ENCODE measurements at regions not wholly inside any gene's neighbourhood (a gene's known extent, or its start where the extent isn't known, plus 50 kb on each side); places are given as distances from the start of the nearest gene placed in this dataset.
"Not testable (repeated sequence)": the region's sequence is repeated elsewhere in the genome, so short reads cannot be mapped to it uniquely, and the experiment has no call there.

DNA sequence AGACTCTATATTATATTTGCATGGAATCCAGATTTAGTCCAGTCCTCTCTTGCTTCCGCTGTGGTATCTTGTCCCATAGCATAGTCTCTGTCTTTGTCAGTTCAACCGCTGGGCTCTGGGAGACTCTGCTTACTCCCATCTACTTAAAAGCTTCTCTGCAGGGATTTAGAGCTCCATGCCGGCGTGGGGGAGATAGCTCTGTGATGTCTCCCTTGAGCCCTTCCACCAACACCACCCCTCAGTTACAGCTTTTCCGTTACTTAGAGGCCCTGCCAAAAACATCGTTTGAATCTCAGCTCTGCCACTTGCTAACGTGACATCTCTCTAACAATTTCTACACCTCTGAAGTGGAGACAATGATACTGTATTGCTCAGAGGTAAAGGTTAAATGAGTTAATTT, 306.1 kb upstream of the ZNF608 start:
- DNase-seq = no peak

DNA sequence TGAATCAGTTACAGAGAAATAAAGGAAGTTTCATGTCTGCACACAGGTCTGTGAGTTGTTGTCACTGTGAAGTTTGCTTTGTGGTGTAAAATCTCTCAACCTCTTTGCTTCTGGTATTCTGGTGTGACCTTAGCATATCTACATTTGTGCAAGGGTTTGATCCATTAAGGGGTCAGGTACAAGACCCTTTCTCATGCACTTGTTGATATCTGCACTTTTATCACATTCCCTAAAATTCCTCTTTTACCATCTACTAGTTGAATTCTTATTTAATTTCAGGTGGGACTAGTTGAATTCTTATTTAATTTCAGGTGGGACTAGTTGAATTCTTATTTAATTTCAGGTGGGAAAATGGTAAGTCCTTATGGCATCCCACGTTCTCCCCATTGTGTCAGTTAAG, 306.7 kb upstream of the ZNF608 start:
- DNase-seq = no peak

DNA sequence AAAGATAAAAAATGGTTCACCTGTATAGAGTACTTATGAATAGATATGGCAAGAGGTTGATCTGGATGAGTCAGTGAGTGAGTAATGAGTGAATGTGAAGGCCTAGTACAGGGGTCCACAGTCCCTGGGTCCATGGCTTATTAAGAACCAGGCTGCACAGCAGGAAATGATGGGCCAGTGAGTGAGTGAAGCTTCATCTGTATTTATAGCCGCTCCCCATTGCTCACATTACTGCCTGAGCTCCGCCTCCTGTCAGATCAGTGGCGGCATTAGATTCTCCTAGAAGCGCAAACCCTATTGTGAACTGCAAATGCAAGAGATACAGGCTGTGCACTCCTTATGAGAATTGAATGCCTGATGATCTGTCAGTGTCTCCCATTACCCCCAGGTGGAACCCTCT, 307.7 kb upstream of the ZNF608 start:
- no peak for DNase-seq

DNA sequence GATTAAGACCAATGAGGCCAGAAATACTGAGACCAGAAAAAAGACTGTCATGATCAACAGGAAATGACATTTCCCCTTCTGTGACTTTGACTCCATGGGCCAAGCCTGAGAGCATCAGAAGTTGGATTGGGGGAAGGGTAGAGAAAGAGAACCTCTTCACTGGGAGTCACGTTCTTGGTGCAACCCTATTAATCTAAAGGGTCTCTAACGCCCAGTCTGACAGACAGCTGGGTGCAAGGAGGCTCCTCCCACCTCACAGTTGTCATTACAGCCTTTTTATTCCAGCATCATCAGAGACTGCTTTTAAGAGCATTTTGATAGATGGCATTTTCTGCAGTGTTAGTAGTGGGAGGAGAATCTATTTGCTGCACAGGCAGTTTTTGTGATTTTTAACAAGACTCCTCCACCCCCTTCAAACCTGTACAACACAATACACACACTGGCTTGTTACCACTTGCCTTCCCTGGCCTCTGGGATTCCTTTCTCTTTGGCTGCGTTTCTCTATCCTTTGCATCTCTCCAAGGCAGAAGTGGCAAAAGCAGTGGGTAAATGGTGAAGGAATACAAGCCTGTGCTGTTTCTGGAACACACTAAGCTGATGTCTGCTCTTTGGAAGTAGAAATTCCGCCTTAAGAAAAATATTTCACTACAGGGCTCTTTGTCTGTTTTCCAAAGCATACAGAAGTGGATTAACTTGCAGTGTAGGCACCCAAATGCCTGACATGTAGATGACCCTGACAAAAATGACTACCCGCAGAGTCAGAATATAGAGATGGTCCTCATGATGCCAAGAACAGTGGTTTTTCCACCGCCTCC, 310.4 kb upstream of the ZNF608 start:
- DNase-seq = no peak

DNA sequence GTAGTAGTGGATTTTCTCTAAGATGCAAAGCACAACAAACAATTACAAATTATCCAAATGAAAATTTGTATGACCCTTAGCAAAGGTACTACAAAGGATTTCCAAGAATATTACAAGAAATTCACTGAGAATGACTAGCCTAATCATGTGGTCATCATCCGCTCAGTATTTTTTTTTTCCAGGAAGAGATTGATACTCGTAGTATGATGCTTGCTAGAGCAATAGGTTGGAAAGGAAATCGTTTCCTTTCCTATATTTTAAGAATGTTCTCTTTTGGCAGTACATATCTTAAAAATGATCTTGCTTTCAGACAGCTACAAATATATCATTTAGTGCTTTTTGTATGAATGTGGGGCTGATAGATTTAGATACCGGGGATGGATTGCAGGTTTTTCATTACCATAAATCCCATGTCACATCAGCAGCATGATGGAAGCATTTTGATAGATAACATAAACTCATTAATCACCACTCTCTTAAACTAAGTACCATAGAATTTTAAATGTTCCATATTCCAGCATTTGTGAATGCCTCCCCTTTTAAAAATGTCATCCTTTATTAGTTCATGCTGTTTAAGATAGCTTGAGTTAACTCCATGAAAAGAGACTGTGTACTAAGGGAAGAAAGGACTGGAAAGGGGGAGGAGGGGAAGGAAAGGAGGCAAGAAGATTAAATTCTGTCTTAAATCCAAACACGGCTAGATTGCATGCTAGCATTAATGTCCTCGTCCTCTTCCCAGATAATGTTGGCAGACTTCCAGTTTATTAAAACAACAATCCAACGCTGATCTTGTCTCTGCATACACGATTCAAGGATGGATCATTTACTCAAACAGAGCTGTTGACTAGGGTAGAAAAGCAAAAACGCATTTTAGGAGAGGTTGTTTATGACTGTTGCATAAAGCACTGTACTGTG, 311.7 kb upstream of the ZNF608 start:
- no peak for DNase-seq

DNA sequence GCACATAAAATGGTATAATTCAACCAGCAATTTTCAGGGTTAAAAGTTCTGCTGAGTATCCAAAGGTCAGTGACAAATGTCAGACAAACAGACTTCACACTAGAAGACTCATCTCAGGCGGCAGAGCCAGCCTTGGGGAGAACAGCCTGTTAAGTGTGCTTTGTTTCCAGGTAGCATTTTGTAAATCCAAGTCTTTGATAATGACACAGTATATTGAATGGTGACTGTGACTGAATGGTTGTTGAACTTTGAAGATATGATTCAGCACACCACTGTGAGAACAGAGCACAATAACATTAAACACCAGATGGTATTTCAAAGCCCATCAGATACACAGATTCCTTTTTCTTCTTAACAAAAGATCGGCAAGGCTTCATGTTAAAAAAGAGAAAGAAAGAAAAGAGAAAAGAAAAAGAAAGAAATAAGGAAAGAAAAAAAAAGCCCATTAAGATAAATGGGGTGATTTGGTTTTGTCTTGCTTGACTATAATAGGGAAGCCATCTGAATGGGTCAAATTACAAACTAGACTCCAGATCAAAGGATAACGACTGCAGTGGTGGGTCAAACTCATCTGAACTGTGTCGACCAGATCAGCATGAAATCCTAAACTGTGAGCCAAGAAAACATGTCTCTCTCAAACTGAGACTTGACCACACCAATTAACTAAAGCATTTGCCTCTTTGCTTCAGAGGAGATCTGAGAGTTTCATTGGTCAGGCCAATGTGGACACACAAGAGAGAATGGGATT, 313.0 kb upstream of the ZNF608 start:
- DNase-seq = no peak

DNA sequence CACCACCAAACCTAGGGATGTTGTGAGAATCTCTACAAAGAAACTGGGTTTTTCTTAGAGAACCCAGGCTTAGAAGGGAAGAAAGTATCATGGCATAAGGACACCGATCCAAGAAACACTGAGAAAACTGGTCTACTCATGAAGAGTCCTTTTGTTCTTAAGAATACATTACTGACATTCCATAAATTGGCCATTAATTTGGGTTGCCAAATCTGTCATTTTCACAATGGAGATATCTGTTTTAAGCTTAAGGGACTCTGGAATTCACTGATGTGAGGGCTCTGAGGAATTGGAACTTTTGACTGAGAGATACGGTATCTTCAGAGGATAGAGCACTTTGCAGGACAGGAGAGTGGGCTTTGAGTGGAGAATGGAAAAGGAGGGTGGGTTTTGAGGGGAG, 315.3 kb upstream of the ZNF608 start:
- no peak for DNase-seq

DNA sequence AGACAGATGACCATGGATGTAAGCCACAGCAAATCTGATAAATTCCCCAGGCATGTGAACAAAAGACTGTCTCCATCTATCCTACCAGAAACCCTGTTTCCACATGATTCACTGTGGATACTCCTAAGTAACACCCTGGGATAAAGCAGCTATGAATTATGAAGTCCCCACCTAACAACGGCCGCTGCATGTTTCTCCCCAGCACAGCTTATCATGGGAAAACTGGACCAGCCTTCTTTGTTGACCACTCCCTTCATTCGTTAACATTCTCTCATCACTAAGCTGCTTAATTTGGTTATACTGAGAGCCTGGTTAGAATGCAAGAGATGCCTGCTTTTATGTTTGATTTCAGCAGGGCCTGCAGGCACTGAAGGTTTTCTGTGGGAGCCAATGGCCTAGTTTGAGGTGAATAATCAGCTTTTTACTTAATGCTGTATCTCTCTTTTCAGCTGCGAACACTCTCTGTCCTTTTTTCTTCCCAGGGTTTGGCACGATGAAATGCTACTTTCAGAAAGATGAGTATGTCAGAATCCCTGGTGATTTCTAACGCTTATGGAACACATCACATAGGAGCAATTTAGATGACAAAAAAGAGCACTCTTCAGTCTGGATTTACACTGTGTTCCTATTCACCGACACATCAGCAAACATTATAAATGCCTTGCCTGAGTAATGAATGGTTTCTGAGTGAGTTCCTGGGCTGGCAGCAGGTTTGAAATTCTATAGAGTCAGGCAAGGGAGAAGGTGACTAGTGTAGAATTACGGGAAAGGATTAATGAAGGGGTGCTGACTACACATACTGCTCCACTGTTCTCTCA, 318.4 kb upstream of the ZNF608 start:
- DNase-seq = no peak

DNA sequence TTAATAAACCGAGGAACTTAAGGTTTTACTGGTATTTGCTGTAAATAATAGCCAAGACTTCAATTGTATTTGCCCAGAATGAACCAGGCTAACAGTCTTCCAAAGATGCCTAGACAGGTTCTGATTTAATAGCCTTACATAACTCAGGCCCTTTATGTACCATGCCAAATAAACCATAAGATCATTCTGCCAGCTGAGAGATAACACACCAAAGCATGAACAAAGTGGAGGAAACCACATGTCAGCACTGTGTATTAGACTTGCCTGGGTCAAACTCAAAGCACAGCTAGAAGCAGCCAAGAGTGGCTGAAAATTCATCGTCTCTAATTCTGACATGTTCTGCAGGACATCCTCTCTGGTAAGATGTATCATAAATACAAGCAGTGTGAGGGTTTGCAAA, 319.3 kb upstream of the ZNF608 start:
- no peak for DNase-seq

DNA sequence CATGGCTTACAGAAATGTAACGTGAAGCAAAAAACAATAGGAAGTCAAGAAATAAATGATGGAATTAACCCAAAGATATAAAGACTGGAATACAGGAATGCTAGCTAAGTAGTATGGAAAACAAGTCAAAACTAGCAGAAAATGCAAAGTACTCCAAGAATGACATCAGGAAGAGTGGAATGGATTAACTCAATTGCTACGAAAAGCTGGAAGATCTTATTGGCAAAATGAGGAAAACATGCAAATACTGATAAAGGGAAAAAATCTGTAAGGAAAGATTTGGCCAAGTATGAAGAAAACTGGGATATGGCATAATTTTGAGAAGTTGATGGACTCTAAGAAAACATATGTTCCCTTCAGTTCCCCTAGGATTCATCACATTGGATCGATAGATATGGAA, 324.5 kb upstream of the ZNF608 start:
- DNase-seq = no peak

DNA sequence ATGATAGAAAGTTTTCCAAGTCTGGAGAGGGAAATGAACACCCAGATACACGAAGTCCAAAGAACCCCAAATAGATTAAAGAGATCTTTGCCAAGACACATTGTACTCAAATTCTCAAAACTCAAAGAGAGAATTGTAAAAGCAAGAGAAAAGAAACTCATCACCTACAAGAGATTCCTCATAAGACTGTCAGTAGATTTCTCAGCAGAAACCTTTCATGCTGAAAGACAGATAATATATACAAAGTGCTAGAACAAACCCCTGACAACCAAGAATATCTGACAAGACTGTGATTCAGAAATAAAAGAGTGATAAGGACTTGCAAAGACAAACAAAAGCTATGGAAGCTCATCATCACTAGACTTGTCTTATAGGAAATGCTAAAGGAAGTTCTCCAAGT, 326.7 kb upstream of the ZNF608 start:
- DNase-seq = no peak

DNA sequence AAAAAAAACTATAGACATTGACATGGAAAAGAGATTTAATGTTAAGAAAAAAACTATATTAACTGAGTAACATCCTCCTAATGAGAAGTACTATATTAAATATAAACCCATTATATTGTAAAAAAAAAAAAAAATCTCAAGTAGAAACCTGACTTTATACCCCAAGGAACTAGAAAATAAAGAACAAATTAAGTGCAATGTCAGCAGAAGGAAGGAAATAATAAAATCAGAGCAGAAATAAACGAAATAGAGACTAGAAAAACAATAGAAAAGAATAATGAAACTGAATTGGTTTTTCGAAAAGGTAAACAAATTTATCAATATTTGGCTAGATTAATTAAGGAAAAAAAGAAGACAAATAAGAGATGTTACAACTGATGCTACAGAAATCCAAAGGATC, 329.1 kb upstream of the ZNF608 start:
- DNase-seq = no peak

DNA sequence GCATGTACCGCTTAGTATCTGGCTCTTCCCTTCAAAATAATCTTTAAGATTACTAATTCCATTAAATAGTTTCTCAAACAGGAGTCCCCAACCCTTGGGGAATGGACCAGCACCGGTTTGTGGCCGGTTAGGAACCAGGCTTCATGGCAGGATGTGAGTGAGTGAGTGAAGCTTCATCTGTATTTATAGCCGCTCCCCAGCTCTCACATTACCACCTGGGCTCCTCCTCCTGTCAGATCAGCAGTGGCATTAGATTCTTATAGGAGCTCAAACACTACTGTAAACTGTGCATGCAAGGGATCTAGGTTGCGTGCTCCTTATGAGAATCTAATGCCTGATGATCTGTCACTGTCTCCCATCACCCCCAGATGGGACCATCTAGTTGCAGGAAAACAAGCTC, 332.6 kb upstream of the ZNF608 start:
- not testable (repeated sequence) for DNase-seq

DNA sequence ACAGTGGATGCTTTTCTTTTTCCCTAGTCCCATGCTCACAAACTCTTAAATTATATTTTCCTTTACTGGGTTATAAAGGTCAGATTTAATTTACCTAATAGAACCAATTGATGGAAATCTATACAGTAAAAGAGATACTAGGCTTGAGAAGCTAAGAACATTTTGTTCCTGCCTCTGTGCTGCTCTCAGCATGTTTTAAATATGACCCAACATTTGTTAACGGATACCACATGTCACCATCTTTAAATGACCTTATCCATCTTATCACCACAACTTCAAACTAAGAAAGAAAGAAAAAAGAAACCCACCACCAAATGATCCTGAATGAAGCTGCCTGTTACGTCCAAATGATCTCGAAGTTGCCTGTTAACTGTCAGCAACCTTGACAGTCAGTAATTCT, 334.7 kb upstream of the ZNF608 start:
- DNase-seq = no peak

DNA sequence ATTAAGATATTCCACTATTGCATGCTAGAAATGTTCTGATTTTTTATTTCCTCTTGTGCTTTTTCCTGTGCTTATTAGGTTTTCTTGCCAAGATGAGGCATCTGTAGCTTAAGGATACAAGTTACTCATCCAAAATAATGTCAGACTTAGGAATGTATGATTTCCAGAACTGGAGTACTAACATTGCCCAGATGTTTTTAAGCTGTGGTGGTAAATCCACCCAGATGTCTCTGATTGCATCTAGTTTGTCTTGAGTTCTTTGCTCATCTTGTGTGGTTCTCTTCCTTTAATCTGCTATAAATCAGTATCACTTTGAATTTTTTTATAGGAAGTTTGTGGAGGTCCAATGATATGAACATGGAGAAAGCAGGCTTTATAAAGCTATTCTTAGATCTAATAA, 337.5 kb upstream of the ZNF608 start:
- no peak for DNase-seq

DNA sequence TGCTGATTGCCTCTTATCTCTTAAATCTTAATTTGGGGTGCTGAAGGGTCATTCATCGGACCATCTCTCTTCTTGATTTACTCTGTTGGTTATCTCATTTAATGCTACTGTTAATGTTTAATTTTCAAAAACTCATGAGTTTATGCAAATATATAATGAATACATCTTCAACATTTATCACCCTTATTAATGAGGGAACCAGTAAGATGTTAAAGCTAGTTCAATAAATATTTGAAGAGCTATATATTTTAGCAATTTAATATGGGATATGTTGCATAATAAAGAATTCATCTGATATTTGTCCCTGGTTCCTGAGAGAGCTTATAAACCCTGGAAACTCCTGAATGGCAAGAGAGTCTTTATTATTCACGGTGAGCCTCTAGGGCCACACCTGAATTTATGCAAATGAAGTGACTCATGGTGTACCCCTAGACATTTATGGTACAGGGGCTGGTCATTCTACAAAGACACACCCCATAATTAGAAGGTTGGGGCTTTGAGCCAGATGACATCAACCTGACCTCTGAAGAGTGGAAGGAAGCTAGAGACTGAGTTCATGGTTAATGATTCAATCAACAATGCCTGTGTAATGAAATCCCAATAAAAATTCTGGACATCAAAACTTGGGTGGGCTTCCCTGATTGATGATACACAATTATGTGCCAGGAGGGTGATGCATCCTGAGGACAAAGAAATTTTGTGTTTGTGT, 339.5 kb upstream of the ZNF608 start:
- DNase-seq = no peak

DNA sequence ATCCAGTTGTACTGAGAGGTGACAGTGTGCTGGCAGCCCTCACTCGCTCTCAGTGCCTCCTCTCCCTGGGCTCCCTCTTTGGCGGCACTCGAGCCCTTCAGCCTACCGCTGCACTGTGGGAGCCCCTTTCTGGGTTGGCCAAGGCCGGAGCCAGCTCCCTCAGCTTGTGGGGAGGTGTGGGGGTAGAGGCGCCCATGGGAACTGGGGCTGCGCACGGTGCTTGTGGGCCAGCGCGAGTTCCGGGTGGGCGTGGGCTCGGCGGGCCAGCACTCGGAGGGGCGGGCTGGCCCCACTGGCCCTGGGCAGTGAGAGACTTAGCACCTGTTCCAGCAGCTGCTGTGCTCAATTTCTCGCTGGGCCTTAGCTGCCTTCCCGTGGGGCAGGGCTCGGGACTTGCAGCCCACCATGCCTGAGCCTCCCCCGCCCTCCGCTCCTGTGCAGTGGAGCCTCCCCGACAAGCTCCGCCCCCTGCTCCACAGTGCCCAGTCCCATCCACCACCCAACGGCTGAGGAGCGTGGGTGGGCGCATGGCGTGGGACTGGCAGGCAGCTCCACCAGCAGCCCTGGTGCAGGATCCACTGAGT, 342.2 kb upstream of the ZNF608 start:
- DNase-seq = no peak

DNA sequence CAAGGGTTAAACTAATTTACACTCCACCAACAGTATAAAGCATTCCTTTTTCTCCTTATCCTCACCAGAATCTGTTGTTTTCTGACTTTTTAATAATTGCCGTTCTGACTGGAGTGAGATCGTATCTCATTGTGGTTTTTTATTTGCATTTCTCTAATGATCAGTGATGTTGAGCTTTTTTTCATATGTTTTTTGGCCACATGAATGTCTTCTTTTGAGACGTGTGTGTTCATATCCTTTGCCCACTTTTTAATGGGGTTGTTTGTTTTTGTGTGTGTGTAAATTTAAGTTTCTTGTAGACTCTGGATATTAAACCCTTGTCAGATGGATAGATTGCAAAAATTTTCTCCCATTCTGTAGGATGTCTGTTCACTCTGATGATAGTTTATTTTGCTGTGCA, 345.7 kb upstream of the ZNF608 start:
- DNase-seq = not testable (repeated sequence)

DNA sequence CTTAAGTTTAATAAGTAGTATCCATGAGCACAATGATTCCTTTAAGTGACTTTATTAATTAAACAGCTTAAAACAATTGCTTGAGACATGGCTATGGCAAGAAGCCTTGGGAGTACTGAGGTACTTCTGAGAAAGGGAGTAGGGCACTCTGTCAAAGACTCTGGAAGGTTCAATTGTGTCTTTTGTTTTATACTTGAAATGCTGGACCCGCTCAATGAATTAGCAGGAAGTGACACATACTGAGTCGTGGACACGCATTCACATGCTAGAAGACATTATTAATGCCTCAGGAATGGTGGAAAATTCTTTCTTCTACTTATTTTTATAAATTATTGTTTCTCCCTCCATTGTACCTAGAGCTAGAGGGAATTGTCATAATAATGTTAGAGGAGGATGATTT, 347.3 kb upstream of the ZNF608 start:
- no peak for DNase-seq

DNA sequence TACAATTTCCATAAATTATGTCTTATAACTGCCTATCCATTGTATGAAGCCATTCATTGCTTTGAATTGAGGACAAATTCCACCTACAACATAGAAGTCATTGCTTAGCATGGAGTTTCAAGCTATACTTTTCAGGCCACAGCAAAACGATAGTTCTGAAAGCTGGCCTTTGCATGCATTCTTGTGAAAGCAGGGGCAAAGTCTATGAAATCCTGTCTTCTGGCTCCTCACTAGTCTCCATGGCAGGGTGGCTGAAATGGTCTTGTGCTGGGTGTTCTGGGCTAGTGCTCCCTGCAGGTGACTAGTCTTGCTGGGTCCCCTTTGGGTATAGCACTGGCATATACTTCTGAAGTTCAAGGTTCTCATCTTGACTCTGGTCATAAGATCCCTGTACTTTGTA, 353.9 kb upstream of the ZNF608 start:
- DNase-seq = no peak

DNA sequence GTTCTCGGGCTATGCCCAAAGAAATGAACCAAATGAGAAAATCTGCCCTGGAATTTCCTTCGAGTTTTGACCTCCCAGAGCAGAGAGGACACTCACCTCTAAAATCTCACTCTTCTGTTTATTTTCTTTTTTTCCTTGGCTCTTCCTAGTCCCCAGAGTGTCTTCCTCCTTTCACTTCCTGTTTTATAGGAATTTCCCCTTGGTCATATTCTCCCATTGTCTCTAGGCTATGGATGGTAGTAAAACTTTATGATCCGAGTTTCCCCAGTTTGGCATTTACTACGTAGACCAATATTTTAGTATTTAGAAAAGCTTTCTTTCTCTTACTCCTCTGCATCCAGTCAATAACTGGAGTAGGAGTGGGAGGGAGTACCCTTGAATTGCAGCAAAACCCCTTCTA, 354.5 kb upstream of the ZNF608 start:
- DNase-seq = no peak

DNA sequence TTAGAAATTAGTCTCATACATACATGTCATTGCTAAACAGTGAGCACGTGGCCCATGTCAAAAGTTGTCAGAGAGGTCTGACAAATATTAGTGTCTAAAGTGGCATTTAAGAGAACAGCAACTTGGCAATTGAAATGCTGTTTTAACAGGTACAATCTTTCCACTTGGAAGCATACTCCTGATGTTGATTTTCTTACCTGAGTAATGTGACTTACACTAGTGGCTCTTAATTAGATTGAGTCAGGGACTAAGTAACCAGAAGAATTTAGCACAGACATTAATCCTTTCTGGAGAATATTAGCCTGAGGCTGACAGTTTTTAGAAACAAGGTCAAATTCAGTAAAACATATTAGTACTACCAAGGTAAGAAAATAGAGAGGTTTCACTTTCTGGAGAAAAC, 357.0 kb upstream of the ZNF608 start:
- DNase-seq = no peak
